Epithelial cell of prostate (primary cell): ENCODE measurements at regions not wholly inside any gene's neighbourhood (a gene's known extent, or its start where the extent isn't known, plus 50 kb on each side); places are given as distances from the start of the nearest gene placed in this dataset.

Source experiments
- DNase-seq: peaks from one replicate; pipeline ENCODE4 v3.0.0-alpha.2; 2011; ENCODE audit warnings: low read depth, low spot score
- H3K27ac ChIP-seq: fragments of 450-650 bp; 2 replicates; pipeline ENCODE4 v1.5.1; 2017; ENCODE audit warnings: mild to moderate bottlenecking

GRCh38 chr9:80383331-80383730, 811.6 kb downstream of the TLE4 start:
- DNase-seq, result no peak
- no peak overlapping the region for H3K27ac ChIP-seq

- DNase-seq, result no peak
- no peak overlapping the region for H3K27ac ChIP-seq
Measured at GRCh38 chr9:80382211-80382891, 810.6 kb downstream of the TLE4 start.

GRCh38 chr9:80380301-80380700, 808.5 kb downstream of the TLE4 start:
- no peak for DNase-seq
- no peak overlapping the region for H3K27ac ChIP-seq

- H3K27ac ChIP-seq, result no peak overlapping the region
- DNase-seq, result peak; percentile 31
Measured at GRCh38 chr9:80378669-80379293, 807.0 kb downstream of the TLE4 start.

GRCh38 chr9:80376180-80376579, 804.4 kb downstream of the TLE4 start:
- DNase-seq, result no peak
- H3K27ac ChIP-seq, result no peak overlapping the region

GRCh38 chr9:80375477-80375876, 803.7 kb downstream of the TLE4 start:
- H3K27ac ChIP-seq, result no peak overlapping the region
- no peak for DNase-seq

- H3K27ac ChIP-seq, result no peak overlapping the region
- no peak for DNase-seq
Measured at GRCh38 chr9:80369641-80370040, 797.9 kb downstream of the TLE4 start.

- H3K27ac ChIP-seq, result no peak overlapping the region
- DNase-seq, result no peak
Measured at GRCh38 chr9:80366626-80367025, 794.9 kb downstream of the TLE4 start.

GRCh38 chr9:80359941-80360881, 788.4 kb downstream of the TLE4 start:
- H3K27ac ChIP-seq, result no peak overlapping the region

GRCh38 chr9:80359291-80359690, 787.5 kb downstream of the TLE4 start:
- no peak overlapping the region for H3K27ac ChIP-seq
- no peak for DNase-seq

More at GRCh38 chr9:80359941-80360881, 788.4 kb downstream of the TLE4 start:
- no peak for DNase-seq

GRCh38 chr9:80352967-80353366, 781.2 kb downstream of the TLE4 start:
- H3K27ac ChIP-seq, result no peak overlapping the region
- DNase-seq, result no peak

GRCh38 chr9:80351612-80352011, 779.8 kb downstream of the TLE4 start:
- DNase-seq, result no peak
- H3K27ac ChIP-seq, result no peak overlapping the region

GRCh38 chr9:80326105-80326504, 754.3 kb downstream of the TLE4 start:
- H3K27ac ChIP-seq, result no peak overlapping the region
- DNase-seq, result no peak

- H3K27ac ChIP-seq, result no peak overlapping the region
- no peak for DNase-seq
Measured at GRCh38 chr9:80320916-80321315, 749.2 kb downstream of the TLE4 start.

GRCh38 chr9:80320480-80320879, 748.7 kb downstream of the TLE4 start:
- no peak overlapping the region for H3K27ac ChIP-seq
- no peak for DNase-seq

- no peak overlapping the region for H3K27ac ChIP-seq
- DNase-seq, result no peak
Measured at GRCh38 chr9:80305136-80305535, 733.4 kb downstream of the TLE4 start.

GRCh38 chr9:80294955-80295354, 723.2 kb downstream of the TLE4 start:
- no peak for DNase-seq
- H3K27ac ChIP-seq, result no peak overlapping the region

GRCh38 chr9:80294318-80294717, 722.6 kb downstream of the TLE4 start:
- H3K27ac ChIP-seq, result no peak overlapping the region
- no peak for DNase-seq

GRCh38 chr9:80292231-80292630, 720.5 kb downstream of the TLE4 start:
- DNase-seq, result no peak
- no peak overlapping the region for H3K27ac ChIP-seq

GRCh38 chr9:80285326-80285725, 713.6 kb downstream of the TLE4 start:
- DNase-seq, result no peak
- H3K27ac ChIP-seq, result no peak overlapping the region

- no peak for DNase-seq
- H3K27ac ChIP-seq, result no peak overlapping the region
Measured at GRCh38 chr9:80282766-80283165, 711.0 kb downstream of the TLE4 start.
